ENCODE measurements at regions not wholly inside any gene's neighbourhood (a gene's known extent, or its start where the extent isn't known, plus 50 kb on each side); places are given as distances from the start of the nearest gene placed in this dataset.

DNA sequence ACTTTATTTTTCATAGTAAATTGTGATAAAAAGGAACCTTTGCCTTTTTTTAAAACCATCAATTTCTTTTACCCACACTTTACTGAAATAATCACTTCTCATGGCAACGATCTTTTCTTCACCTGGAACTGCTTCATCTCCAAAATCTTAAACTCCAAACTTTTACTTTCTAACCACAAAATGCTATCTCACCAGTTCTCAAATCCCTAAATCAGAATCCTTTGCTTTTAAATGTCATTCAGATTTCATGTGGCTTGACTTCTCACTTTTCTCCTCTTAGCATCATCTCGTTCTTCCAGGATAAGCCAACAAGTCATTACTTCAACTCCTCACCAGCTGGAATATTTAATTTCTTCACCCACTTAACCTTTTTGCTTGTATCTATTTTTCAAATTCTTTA, 284.3 kb upstream of the RASGEF1B start:
- no peak overlapping the region for H3K4me3 ChIP-seq (ENCODE audit: low read length)
- DNase-seq (ENCODE audit: low read depth), result no peak
- TF ChIP-seq CTCF (conservative IDR thresholded peaks at IDR 0.05; ENCODE audit: low read length), result no peak

- DNase-seq (ENCODE audit: low read depth), result no peak
- no peak for TF ChIP-seq CTCF (conservative IDR thresholded peaks at IDR 0.05; ENCODE audit: low read length)
- H3K4me3 ChIP-seq (ENCODE audit: low read length), result no peak overlapping the region
Observed at GRCh38 chr4:81754169-81754568, 282.5 kb upstream of the RASGEF1B start.

GRCh38 chr4:81751531-81752289, 280.0 kb upstream of the RASGEF1B start:
- no peak overlapping the region for H3K4me3 ChIP-seq (ENCODE audit: low read length)
- TF ChIP-seq CTCF (conservative IDR thresholded peaks at IDR 0.05; ENCODE audit: low read length), result no peak
- DNase-seq (ENCODE audit: low read depth), result no peak

- no peak for DNase-seq (ENCODE audit: low read depth)
Observed at GRCh38 chr4:81747242-81747930, 275.7 kb upstream of the RASGEF1B start.

DNA sequence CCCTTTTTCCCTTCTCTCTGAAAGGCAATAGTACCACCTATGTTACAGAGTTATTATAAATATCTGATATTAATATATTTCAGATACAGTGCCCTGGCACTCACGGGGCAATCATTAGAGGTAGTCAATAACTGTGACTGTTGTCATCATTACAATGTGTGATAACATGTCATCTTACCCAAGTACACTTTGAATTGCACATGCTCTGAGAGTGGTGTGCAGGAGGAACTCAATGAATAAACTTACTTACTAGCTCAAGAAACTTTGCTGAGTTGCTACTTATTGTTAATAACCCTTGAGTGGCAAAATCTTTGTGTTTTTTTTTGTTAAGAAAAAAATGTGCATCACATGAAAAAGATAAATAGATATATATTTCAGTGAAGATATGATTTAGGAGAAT, 275.1 kb upstream of the RASGEF1B start:
- no peak for TF ChIP-seq CTCF (conservative IDR thresholded peaks at IDR 0.05; ENCODE audit: low read length)
- DNase-seq (ENCODE audit: low read depth), result no peak
- H3K4me3 ChIP-seq (ENCODE audit: low read length), result no peak overlapping the region

More at GRCh38 chr4:81747242-81747930, 275.7 kb upstream of the RASGEF1B start:
- no peak for TF ChIP-seq CTCF (conservative IDR thresholded peaks at IDR 0.05; ENCODE audit: low read length)
- no peak overlapping the region for H3K4me3 ChIP-seq (ENCODE audit: low read length)

- no peak overlapping the region for H3K4me3 ChIP-seq (ENCODE audit: low read length)
- TF ChIP-seq CTCF (conservative IDR thresholded peaks at IDR 0.05; ENCODE audit: low read length), result no peak
- no peak for DNase-seq (ENCODE audit: low read depth)
Observed at GRCh38 chr4:81746071-81746470, 274.4 kb upstream of the RASGEF1B start.

GRCh38 chr4:81745050-81745449, 273.3 kb upstream of the RASGEF1B start:
- no peak for DNase-seq (ENCODE audit: low read depth)
- H3K4me3 ChIP-seq (ENCODE audit: low read length), result no peak overlapping the region
- no peak for TF ChIP-seq CTCF (conservative IDR thresholded peaks at IDR 0.05; ENCODE audit: low read length)

All from AG10803 (cell line).